ENCODE measurements at regions not wholly inside any gene's neighbourhood (a gene's known extent, or its start where the extent isn't known, plus 50 kb on each side); places are given as distances from the start of the nearest gene placed in this dataset.

DNA sequence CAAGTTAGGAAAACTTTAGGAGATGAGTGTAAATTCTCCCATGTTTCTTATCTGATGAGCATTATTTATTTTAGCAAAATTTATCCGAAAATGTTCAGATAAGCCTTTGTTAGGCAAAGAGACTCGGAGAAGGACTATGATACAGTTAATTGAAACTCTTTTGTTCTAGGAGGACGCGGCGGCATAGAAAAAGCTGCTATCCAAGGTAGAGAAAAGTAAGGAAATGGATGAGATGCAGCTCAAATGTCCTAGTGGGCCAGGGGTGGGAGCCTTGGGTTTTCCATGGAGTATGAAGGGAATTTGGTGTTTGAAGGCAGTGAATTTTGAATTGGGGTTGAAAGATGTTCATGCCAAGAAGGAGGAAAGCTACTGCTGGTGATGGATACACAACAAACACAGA lies 1504.5 kb downstream of the AACS start:
- DNase-seq (ENCODE audit: low read depth in 2 of 2): no peak

DNA sequence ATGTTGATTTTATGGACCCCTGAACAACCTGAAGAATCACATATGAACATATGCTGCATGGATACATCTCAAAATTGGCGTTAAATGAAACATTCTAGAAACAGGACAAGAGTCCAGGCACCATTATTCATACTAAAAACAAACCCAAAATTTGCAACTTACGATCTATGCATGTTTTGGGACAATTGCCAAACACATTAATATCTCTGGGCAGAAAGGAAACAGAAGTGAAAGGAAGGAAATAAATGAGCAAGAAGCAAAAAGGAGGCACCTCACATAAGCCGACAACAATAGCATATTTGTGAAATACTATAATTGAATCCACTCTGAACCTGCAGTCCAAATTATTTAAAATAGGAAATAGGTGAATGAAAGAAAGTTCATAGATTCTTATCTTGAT lies 1505.3 kb downstream of the AACS start:
- DNase-seq (ENCODE audit: low read depth in 2 of 2): no peak

DNA sequence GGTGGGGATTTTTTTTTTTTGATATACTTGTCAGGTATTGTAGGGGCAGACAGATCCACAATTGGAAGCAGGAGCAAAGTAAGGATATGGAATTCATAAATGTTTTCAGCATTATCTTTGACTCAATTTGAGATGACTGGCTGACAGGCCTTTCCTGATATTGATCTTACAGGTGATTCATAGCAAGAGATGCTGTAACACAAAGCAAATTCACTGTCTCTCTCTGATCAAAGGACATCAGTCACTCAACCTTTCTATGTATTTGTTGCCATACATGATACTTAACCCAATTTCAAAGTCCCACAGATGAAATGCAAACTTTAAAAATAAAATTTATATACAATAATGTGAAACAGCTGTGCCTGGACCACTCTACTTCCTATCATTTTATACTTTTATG lies 1506.9 kb downstream of the AACS start:
- DNase-seq (ENCODE audit: low read depth in 2 of 2): no peak

GRCh38 chr12:126581655-126582054 lies 1516.4 kb downstream of the AACS start:
- no peak for DNase-seq (ENCODE audit: low read depth in 2 of 2)

DNA sequence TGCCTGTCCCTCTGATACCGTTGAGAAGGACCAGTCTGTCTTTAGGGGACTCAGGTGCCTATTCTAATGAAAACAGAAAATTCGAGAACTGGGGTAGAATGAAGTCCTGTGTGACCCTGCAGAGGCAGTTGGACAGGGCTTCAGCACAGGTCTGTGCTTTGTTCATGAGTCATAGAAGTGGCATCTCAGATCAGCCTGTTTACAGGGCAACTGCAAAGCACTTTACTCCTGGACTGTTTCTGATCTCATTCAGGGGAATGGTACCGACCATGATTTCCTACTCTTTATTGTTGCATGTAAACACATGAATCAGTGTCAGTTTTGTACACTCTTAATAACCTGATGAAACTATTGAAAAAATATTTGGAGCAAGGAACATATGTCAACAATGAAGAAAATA lies 1517.0 kb downstream of the AACS start:
- no peak for DNase-seq (ENCODE audit: low read depth in 2 of 2)

DNA sequence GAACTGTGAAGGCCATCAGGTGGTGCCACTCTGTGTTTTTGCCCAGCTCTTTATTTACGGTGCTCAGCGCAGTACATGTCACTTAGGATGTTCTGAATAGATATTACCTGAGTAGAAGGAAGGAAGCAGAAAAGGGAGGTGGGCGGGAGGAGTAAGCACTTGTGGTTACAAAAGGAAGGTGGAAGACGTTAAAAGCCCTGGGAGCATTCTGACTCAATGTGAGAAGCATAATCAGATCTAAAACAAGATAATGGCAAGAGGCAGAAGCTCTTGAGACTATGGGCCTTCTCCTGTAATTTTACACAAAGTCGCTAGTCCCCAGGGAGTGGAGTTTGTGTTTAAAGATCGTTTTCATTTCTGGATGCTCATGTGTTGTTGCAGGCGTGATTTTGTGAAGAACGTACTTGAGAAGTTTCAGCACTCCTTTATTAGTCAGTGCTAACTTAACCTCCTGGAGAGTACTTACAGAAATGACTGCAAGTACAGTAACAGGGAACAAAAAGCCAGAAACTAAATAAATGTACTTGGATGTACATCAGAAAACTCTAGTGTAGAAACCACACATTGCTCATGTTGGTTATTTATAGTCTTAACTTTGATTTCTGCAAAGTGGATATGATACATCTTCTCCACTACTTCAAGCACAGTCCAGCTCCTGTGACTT lies 1523.5 kb downstream of the AACS start:
- DNase-seq (ENCODE audit: low read depth in 2 of 2): no peak

DNA sequence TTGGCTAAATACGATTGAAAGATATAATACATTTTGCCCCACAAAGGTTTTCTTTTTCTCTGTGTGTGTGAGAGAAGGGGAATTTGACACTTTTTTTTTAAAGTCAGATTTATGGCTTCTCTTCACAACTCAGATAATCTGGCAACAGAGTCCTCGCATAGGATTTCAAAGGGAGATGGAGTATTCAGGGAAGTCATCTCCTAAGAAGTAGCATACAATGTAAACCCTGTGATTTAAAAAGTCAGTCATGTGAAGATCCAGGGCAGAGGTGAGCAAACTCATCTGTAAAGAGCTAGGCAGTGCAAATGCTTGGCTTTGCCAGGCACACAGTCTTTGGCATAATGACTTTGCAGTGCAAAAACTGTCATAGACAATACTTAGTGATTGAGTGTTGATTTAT lies 1526.3 kb downstream of the AACS start:
- no peak for DNase-seq (ENCODE audit: low read depth in 2 of 2)

DNA sequence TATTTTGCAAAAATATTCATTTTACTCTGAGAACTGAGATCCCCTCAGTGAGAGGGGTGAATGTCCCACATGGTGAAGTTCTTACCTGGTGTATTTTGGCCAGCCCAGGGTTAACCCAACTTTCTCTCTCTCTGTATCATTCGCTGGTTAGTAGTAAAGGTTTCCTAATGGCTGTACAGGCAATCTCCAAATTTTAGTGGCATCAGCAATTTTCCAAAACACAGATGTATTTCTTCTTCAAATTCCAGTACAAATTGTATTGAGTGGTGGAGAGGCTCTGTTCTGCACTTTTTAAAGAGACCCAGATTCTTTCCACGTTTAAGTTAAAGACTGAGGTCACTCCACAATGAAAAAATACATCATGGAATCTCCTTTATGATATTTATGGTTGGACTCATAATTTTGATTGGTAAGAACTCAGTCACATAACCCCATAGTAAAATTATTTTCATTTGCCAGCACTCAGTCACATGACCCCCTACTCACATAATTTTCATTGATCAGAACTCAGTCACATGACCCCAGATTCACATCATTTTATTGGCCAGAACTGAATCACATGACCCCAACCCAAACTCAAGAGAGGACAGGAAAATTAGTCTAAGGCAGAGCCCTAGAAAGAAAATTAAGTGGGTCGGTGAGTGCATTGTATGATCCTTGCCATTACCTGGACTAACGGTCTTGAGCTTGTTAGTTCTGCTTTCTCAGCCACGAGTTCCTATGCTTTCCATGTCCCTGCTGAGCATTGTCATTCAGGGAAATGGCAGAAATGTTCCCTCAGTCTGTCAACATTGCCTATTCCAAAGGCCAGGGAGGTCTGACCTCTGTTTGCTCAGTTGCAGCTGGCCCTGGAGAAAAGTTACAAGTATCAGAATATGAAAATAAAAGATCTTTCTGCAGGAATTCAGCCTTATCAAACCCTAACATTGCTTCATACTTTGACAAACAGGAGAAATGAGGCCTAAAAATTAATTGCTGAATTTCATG lies 1536.2 kb downstream of the AACS start:
- no peak for DNase-seq (ENCODE audit: low read depth in 2 of 2)

- DNase-seq (ENCODE audit: low read depth in 2 of 2): no peak
These were observed 1537.4 kb downstream of the AACS start for GRCh38 chr12:126602612-126603011.

DNA sequence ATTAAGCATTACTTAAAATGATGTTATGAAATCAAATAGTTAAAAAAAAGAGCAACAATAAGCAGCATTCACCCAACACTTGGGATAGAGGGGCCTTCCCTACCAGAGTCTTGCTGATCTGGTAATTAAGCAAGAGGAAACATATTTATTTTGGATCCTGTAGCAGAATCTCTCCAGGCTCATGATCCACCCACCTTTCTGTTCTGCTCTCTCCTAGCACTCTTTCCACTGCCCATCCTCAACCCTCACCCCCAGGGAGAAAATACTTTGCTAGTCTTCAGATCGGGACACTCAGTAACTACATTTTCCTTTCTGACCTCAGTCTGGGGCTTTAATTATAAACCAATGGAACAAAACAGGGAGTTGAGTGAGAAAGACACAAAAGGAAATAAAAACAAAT lies 1541.9 kb downstream of the AACS start:
- no peak for DNase-seq (ENCODE audit: low read depth in 2 of 2)

GRCh38 chr12:126607867-126608266 lies 1542.6 kb downstream of the AACS start:
- no peak for DNase-seq (ENCODE audit: low read depth in 2 of 2)

DNA sequence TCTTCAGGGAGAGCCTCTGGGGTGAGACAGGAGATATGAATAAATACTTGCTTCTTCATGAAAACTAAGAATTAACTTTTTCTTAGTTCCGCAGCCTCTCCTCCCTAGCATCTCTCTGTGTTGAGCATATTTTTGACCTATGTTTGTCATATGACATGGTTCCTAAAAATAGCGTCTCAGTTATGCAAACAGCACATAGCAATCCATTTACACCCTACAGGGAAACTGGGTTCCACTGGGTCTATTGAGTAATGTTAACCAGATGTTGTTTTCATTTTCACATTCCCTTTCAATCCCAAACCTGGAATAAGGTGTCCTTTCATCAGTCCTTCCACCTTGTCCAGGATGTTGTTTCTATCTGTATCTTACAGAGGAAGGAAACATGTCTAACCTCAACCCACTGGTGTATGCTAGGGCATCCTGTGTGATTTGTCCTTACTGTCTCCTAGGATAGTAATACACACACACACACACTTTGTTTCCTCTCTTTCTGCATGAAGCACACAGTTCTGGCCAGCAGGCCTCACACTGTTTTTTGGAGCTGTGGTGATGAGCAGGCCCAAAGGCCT lies 1543.5 kb downstream of the AACS start:
- DNase-seq (ENCODE audit: low read depth in 2 of 2): no peak

- DNase-seq (ENCODE audit: low read depth in 2 of 2): no peak
These were observed 1551.2 kb downstream of the AACS start for GRCh38 chr12:126616441-126616840.

DNA sequence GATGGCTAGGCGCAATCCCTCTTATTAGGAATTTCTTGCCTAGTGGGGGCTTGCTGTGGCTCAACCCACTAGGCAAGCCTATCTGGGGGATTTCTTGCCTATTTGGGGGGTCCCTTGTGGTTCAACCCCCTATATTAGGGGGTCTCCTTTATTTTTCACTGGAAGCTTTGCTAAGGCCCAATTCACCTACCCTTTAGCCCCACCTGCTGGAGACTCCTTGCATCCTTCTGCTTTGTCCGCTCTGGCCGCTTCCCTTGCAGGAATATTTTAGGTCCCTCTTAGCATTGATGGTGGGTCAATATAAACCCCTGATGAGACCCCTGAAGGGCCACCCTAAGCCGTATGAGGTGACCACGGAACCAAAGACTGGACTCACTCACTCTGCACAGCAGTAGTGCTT lies 1552.1 kb downstream of the AACS start:
- DNase-seq (ENCODE audit: low read depth in 2 of 2): no peak

GRCh38 chr12:126627596-126627995 lies 1562.4 kb downstream of the AACS start:
- DNase-seq (ENCODE audit: low read depth in 2 of 2): no peak

DNA sequence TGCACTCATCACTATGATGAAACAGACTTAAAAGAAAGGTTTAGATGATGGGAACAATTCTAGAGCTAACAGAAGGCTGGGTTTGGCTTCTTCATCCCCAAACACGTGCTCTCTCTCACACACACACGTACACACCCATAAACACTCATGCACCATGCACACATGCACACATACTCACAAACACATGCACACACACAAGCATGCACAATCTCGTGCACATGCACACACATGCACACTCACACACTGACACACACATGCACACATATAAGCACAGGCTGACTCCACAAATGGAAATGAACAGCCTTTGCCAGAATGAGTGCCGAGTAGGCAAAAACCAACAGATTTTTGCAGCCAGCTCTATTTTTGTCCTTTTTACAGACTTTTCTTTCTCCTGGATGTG lies 1571.6 kb downstream of the AACS start:
- DNase-seq (ENCODE audit: low read depth in 2 of 2): no peak

GRCh38 chr12:126644236-126645020 lies 1579.2 kb downstream of the AACS start:
- DNase-seq (ENCODE audit: low read depth in 2 of 2): no peak

- DNase-seq (ENCODE audit: low read depth in 2 of 2): no peak
These were observed 1582.8 kb downstream of the AACS start for GRCh38 chr12:126648074-126648473.

DNA sequence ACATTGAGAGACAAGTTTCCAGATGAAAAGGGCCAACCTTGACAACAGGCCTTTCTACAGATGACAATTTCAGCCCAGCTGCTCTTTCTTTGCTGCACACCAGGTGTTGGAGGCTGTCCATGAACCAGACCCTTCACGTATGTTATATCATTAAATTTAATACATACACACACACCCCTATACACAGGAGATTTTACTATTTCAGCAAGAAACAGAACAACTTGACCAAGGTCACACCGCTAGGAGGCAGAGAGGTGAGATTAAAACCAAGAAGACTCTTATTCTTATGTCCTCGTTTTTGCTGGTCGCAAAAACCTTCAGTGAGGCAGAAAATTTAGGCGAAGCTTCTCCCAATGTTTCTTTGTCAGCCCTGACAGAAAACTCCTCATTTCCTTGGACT lies 1585.9 kb downstream of the AACS start:
- no peak for DNase-seq (ENCODE audit: low read depth in 2 of 2)

DNA sequence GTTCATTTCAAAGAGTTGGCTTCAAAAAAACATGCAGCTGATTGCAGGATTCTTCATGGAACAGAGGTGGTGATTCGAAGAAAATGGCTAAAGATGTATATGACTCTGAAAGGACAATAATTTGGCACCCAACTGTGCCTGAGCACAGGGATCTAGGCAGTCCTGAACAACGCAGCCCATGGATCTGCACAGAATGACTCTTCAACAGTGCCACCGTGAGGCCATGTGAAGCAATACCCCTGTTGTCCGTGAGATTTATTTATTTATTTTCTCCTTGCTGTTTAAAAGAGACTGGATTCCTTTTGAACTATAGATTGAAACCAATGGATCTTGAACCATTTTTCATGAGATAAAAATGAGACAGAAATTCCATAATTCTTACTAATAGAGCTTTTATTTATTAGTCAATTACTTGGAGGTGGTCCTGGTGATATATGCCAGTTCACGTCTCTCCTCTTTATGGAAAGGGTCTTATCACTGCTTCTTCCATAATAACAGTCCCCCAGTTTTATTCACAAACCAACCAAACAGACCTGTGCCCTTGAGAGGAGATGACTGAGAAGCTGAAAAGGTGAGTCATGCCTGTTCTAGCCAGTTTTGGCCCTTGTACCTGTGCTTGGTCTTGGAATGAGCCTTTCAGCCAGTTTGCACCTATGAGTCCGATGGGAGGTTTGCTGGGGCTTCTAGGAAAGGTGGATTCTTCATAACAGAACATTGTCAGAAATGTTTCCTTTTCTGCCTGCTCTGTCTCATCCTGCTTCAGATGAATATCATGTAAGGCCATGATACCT lies 1598.3 kb downstream of the AACS start:
- DNase-seq (ENCODE audit: low read depth in 2 of 2): no peak

DNA sequence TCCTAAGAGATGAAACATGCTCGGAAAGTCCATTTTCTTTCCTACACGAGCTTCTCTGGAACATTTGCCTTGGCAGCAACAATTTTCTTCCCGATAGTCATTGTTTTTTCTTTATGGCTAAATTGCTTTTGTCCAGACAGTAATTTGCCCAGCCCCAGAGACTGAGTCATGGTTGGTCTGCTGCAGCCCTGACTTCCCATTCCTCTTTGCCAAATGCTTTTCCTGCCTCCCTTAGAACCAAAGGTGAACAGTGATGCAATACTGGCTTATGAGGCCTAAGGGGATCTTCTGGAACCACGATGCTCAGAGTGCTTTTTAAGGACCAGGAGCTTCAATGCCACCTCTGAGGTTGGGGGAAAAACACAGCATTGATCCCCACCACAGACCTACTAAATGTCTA lies 1599.6 kb upstream of the TMEM132C start:
- no peak for DNase-seq (ENCODE audit: low read depth in 2 of 2)
